ENCODE measurements at regions not wholly inside any gene's neighbourhood (a gene's known extent, or its start where the extent isn't known, plus 50 kb on each side); places are given as distances from the start of the nearest gene placed in this dataset.
A peak's percentile ranks its signal among the peaks of the same experiment; 100 is the strongest.

GRCh38 chr3:43854283-43854682 is 163.5 kb downstream of the ABHD5 start:
- Histone ChIP-seq H2BK15ac (ENCODE audit: low read depth, low read length) (no peak overlapping the region), H3K9me3 (ENCODE audit: control insufficient read depth, insufficient read depth, low read length) (no peaks in the 10 kb centered on the region), H3K4me2 (ENCODE audit: low read depth, low read length) (no peak overlapping the region), H3K56ac (ENCODE audit: extremely low read depth, insufficient read depth, low read length) (no peak overlapping the region), H4K5ac (ENCODE audit: low read depth, low read length) (no peak overlapping the region), H3K14ac (replicated peaks; ENCODE audit: low read depth, low read length) (peak overlapping the region; percentile 65; the same call in 1 of the 2 replicates), H2AK5ac (ENCODE audit: low read depth, low read length) (no peak overlapping the region), H4K20me1 (ENCODE audit: insufficient read depth, low read length) (no peaks in the 10 kb centered on the region), H3K79me1 (ENCODE audit: low read depth in 1 of 2, low read length in 2 of 2) (no peaks in the 10 kb centered on the region), H3K23ac (ENCODE audit: low read depth, low read length) (no peak overlapping the region), H3K36me3 (ENCODE audit: control insufficient read depth, insufficient read depth, low read length) (no peaks in the 10 kb centered on the region), H3K4ac (ENCODE audit: low read depth, low read length) (no peak overlapping the region), H3K27me3 (ENCODE audit: control insufficient read depth, insufficient read depth, low read length) (peaks cover 2% of the 10 kb centered on the region; the same call in 1 of the 2 replicates), H2AFZ (replicated peaks; ENCODE audit: low read length, poor library complexity) (no peak overlapping the region), H3K4me1 (ENCODE audit: control insufficient read depth, insufficient read depth, low read length) (peaks cover 9% of the 10 kb centered on the region), H3K9ac (ENCODE audit: low read depth, low read length) (no peak overlapping the region), H3K27ac (ENCODE audit: insufficient read depth, low read length) (no peak overlapping the region), H3K18ac (ENCODE audit: low read depth, low read length) (no peak overlapping the region), H3K4me3 (ENCODE audit: insufficient read depth, low read depth, low read length) (no peak overlapping the region), H2BK5ac (ENCODE audit: low read depth, low read length, poor library complexity, severe bottlenecking) (no peak overlapping the region), H3K9me1 (ENCODE audit: insufficient read depth, low read length) (0 out of 2 replicates have a peak, but pooled peaks cover 4% of the 10 kb centered on the region), H2BK20ac (ENCODE audit: low read depth, low read length) (no peak overlapping the region), H4K8ac (ENCODE audit: low read depth in 2 of 2, low read length in 2 of 2) (no peak overlapping the region), H4K91ac (ENCODE audit: insufficient read depth, low read depth, low read length) (no peak overlapping the region), H2AK9ac (replicated peaks; ENCODE audit: low read depth, low read length, poor library complexity) (no peak overlapping the region), H2BK120ac (ENCODE audit: low read depth, low read length) (no peak overlapping the region)
- no CpG with 5 or more reads among the region's 2 CpGs for WGBS, 2 experiments (ENCODE audit: extremely low coverage in 2 of 2, insufficient read length in 1 of 2)
- POLR2A ChIA-PET (ENCODE audit: unreplicated experiment) = no interaction called here
- BruUV-seq (replicated peaks) = no TSS peak
- ATAC-seq (ENCODE audit: low read depth) (no peak), DNase-seq (peak; percentile 11)
- dilution Hi-C loops (cut with HindIII; ENCODE audit: low sequenced_read_pairs, unreplicated experiment) (no loop called here), intact Hi-C loops (cut with micrococcal nuclease) (loop anchor here (10.0 kb wide), 2 partner anchors 261 to 309 kb away; no protein-coding TSS in a partner anchor), in situ Hi-C loops (cut with MboI; ENCODE audit: low sequenced_read_pairs) (no loop called here)
- CTCF ChIA-PET = no interaction called here
- TF ChIP-seq SMC3 (IDR thresholded peaks at IDR 0.05; ENCODE audit: low read depth, low read length) = no peak
- TF ChIP-seq BHLHE40 (IDR thresholded peaks at IDR 0.05; ENCODE audit: low read depth, low read length) = no peak
- no peak for TF ChIP-seq FOS (IDR thresholded peaks at IDR 0.05; ENCODE audit: low read depth, low read length)
- no peak for TF ChIP-seq MAZ (IDR thresholded peaks at IDR 0.05; ENCODE audit: borderline replicate concordance, low read depth, low read length)

All from IMR-90 (cell line).